ENCODE measurements at regions not wholly inside any gene's neighbourhood (a gene's known extent, or its start where the extent isn't known, plus 50 kb on each side); places are given as distances from the start of the nearest gene placed in this dataset.

- no peak for DNase-seq
These were observed 55.1 kb upstream of the PAGE4 start for GRCh38 chrX:49773993-49774392.

DNA sequence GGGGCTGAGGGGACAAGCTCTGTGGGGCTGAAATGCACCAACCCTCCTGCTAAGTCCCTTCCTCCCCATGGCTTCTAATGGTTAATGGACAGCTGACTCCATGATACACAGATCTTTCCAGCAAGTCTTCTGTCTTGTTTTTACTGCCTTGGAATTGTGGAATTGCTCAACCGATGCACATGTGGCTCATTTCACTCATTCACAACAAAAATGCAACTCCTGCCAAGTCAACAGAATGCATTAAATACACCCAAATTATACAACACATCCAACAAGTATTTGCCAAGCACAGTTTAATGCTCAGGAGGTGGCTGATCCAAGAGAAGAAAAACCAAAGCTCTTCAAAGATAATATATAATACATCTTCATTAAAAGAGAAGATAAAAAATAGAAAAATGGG is 61.9 kb upstream of the PAGE4 start:
- no peak for DNase-seq

DNA sequence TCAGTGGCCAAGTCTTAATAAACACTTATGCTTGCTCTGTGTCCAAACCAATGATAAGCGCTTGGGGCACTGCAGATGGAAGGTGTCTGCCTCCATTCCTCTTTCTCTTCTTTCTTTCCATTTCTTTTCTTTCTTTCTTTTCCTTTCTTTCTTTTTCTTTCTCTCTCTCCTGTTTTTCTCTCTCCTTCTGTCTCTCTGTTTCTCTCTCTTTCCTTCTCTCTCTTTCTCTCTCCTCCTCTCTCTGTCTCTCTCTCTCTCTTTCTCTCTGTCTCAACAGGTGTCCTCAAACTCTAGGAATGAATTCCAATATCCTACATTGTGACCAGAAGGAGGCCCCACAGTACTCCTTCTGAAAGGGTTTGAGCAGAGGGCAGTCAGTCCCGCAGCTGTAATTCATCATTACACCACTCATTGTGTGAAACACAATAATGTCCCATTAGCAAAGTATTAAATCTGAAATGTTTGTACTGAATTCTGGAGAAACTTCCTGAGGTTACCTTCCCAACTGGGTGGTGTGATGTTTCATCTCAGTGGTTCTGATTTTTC is 66.5 kb upstream of the PAGE1 start:
- DNase-seq, result no peak

- DNase-seq, result peak in 1 of 5 donors; percentile 2
These were observed 65.7 kb upstream of the PAGE1 start for GRCh38 chrX:49761481-49761880.

DNA sequence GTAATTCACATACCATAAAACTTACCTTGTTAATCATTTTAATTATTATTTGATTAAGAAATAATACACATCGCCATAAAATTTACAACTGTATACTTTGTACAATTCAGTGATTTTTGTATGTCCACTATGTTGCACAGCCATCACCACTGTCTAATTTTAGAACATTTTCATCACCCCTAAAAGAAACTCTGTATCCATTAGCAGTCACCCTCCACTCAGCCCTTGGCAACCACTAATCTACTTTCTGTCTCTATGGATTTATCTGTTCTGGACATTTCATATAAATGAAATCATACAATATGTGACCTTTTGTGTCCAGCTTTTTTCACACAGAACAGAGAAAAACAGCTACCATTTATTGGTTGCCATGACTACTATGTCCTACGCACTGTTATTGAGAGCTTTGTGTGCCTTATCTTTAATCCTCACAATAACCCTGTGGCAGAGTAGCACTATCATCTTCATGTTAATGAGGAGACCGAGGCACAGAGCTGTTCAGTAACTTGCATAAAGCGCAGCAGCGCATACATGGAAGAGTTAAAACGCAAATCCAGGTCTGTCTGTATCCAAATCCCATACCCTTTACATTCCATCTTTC is 64.6 kb upstream of the PAGE1 start:
- no peak for DNase-seq

GRCh38 chrX:49756692-49757091 is 60.9 kb upstream of the PAGE1 start:
- DNase-seq, result no peak

DNA sequence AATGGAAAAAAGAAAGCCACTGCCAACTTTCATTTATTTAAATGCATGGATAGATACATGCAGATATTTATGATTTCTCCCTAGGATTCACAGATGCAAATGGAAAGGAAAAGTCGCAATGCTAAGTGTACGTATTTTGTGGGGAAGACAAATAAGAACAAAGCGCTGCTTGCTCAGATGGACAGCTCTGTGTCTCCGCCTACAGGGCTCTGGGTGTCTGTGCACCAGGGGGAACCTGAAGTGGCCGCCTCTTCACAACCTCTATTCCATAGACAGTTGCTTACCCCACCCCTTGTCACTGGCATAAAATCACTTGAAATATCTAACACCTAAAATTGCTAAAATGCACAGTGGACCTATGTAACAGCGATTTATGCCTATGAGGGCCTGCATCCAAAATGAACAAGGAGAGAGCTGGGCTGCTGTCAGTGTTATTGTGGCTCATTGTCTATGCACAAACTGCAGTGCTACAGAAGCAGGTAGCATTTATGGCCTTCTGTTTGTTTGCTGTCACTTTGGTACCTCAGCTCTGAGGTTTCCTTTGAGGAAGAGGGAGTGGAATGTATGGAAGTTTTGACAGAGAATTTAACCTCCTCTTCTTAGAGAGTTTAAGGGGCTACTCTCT is 58.6 kb upstream of the PAGE1 start:
- peak in 4 of 5 donors; percentile 16 to 31 (median 25) for DNase-seq

DNA sequence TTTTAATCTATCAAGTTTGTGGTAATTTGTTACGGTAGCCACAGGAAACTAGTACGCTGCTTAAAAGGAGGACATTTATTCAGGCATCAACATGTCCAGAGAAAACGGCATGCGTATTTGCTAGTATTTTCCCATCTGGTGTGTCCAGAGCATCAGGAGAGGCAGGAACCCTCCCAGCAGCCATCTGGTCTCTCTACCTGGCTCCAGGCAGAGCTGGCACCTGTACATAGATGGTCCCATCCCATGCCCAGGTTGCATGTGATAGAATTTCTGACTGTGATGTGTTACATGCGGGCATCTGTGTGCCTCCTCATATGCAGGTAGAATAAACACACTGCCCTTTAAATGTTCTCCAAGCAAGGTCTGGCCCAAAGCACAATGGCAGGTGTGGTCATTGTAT is 57.9 kb upstream of the PAGE1 start:
- no peak for DNase-seq

GRCh38 chrX:49748211-49748956 is 52.6 kb upstream of the PAGE1 start:
- no peak for DNase-seq

- DNase-seq, result no peak
These were observed 50.5 kb upstream of the PAGE1 start for GRCh38 chrX:49746306-49746705.

Data from T-helper 1 cell (primary cell).